ENCODE measurements at regions not wholly inside any gene's neighbourhood (a gene's known extent, or its start where the extent isn't known, plus 50 kb on each side); places are given as distances from the start of the nearest gene placed in this dataset.

DNA sequence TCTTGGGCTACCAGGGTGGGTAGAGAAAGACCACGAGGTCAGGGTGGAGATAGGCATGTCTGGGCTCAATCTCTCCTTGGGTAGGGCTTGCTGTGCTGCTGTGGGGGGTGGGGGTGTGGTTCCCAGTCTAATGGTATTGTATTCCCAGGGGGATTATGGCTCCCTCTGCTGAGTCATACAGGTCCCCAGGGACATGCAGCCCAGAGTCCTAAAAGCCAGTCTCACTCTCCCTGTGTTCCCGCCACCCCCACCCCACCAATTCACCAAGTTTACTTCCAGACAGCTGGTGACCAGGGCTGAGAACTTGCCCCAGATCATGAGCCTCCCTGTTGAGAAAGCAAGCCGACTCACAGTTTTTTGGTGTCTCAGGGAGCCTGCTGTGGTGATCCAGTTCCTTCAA is 367.6 kb downstream of the C12orf75 start:
- Histone ChIP-seq H2AK5ac (ENCODE audit: low read length) (no peak overlapping the region), H3K27ac (ENCODE audit: low read depth, low read length) (no peak overlapping the region), H3K14ac (ENCODE audit: low read length) (no peak overlapping the region), H3K79me2 (ENCODE audit: control insufficient read depth, insufficient read depth, low read length, poor library complexity) (no peaks in the 10 kb centered on the region), H3K36me3 (ENCODE audit: control insufficient read depth in 1 of 2, insufficient read depth in 2 of 2, low read length in 2 of 2) (no peaks in the 10 kb centered on the region), H3K4me3 (ENCODE audit: low read depth, low read length) (no peak overlapping the region), H4K12ac (ENCODE audit: low read depth, low read length) (no peak overlapping the region), H3K4me1 (ENCODE audit: control insufficient read depth in 1 of 2, insufficient read depth in 2 of 2, low read length in 2 of 2) (no peaks in the 10 kb centered on the region), H3K9me3 (ENCODE audit: insufficient read depth, low read depth, low read length) (no peaks in the 10 kb centered on the region), H2AFZ (ENCODE audit: insufficient read depth, low read length, poor library complexity) (no peak overlapping the region), H3K4ac (ENCODE audit: low read depth, low read length) (no peak overlapping the region), H3K23ac (ENCODE audit: low read length) (no peak overlapping the region), H4K8ac (ENCODE audit: low read depth, low read length) (no peak overlapping the region), H2BK12ac (ENCODE audit: low read length) (no peak overlapping the region), H4K91ac (ENCODE audit: low read depth, low read length) (no peak overlapping the region), H3K27me3 (ENCODE audit: insufficient read depth, low read length) (no peaks in the 10 kb centered on the region), H2BK120ac (ENCODE audit: insufficient read depth, low read length, poor library complexity) (no peak overlapping the region), H3K18ac (ENCODE audit: low read length) (no peak overlapping the region), H3K79me1 (ENCODE audit: low read length) (no peaks in the 10 kb centered on the region), H3K4me2 (ENCODE audit: low read length) (no peak overlapping the region), H3K9ac (ENCODE audit: low read length) (no peak overlapping the region), H2BK5ac (ENCODE audit: low read depth, low read length, poor library complexity) (no peak overlapping the region)
- no CpG with 5 or more reads among the region's 3 CpGs for WGBS (ENCODE audit: extremely low coverage, insufficient coverage, insufficient read length)
- no peak for DNase-seq

DNA sequence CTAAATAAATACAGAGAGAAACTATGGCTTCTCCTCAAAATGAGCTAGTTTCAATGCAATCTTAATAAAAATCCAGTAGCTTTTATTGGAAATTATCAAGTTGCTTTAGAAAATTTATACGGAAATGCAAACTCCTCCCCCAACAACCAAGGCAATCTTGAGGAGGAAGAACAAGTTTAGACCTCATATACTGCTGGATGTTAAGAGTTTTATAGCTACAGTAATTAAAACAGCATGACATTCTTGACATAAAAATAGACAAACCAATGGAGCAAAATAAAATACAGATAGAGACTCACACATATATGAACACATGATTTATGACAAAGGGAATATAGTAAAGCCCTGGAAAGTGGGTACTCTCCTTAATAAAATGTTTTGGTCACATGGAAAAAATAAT is 368.7 kb downstream of the C12orf75 start:
- no peaks in the 10 kb centered on the region for H3K79me1 ChIP-seq (ENCODE audit: low read length)
- no peak overlapping the region for H2BK120ac ChIP-seq (ENCODE audit: insufficient read depth, low read length, poor library complexity)
- H4K91ac ChIP-seq (ENCODE audit: low read depth, low read length): no peak overlapping the region
- no peak overlapping the region for H4K8ac ChIP-seq (ENCODE audit: low read depth, low read length)
- no peak overlapping the region for H2BK5ac ChIP-seq (ENCODE audit: low read depth, low read length, poor library complexity)
- no peak overlapping the region for H2AFZ ChIP-seq (ENCODE audit: insufficient read depth, low read length, poor library complexity)
- no peaks in the 10 kb centered on the region for H3K36me3 ChIP-seq (ENCODE audit: control insufficient read depth in 1 of 2, insufficient read depth in 2 of 2, low read length in 2 of 2)
- H3K27ac ChIP-seq (ENCODE audit: low read depth, low read length): no peak overlapping the region
- H4K12ac ChIP-seq (ENCODE audit: low read depth, low read length): no peak overlapping the region
- no peaks in the 10 kb centered on the region for H3K79me2 ChIP-seq (ENCODE audit: control insufficient read depth, insufficient read depth, low read length, poor library complexity)
- H2AK5ac ChIP-seq (ENCODE audit: low read length): no peak overlapping the region
- no peak overlapping the region for H3K23ac ChIP-seq (ENCODE audit: low read length)
- H3K18ac ChIP-seq (ENCODE audit: low read length): no peak overlapping the region
- no CpG with 5 or more reads among the region's 1 CpG for WGBS (ENCODE audit: extremely low coverage, insufficient coverage, insufficient read length)
- H3K4me2 ChIP-seq (ENCODE audit: low read length): no peak overlapping the region
- peaks cover 0 to 2% of the 10 kb centered on the region in 2 experiments for H3K4me1 ChIP-seq (ENCODE audit: control insufficient read depth in 1 of 2, insufficient read depth in 2 of 2, low read length in 2 of 2)
- no peak overlapping the region for H3K4me3 ChIP-seq (ENCODE audit: low read depth, low read length)
- H3K27me3 ChIP-seq (ENCODE audit: insufficient read depth, low read length): no peaks in the 10 kb centered on the region
- no peak overlapping the region for H3K14ac ChIP-seq (ENCODE audit: low read length)
- DNase-seq: no peak
- no peak overlapping the region for H2BK12ac ChIP-seq (ENCODE audit: low read length)
- no peaks in the 10 kb centered on the region for H3K9me3 ChIP-seq (ENCODE audit: insufficient read depth, low read depth, low read length)
- H3K4ac ChIP-seq (ENCODE audit: low read depth, low read length): no peak overlapping the region
- no peak overlapping the region for H3K9ac ChIP-seq (ENCODE audit: low read length)

DNA sequence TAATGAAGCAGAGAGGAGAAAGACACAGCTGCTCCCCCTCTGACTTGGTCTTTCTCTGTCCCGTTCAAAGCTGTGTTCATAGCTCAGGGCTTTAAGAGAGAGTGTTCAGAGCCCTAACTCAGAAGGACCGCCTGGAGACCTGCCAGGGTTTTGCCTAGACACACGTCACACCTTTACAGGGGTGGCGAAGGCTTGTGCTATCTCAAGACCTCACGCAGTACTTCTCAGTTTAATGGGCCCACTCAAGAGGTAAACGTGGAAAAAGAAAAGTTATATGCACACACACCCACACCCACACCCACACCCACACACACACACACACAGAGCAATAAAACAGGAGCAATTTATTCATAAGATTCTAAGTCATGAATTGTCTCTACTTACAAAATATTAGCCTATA is 374.3 kb downstream of the C12orf75 start:
- Histone ChIP-seq H4K12ac (ENCODE audit: low read depth, low read length) (no peak overlapping the region), H2AK5ac (ENCODE audit: low read length) (no peak overlapping the region), H3K18ac (ENCODE audit: low read length) (no peak overlapping the region), H2BK5ac (ENCODE audit: low read depth, low read length, poor library complexity) (no peak overlapping the region), H4K8ac (ENCODE audit: low read depth, low read length) (no peak overlapping the region), H3K9ac (ENCODE audit: low read length) (no peak overlapping the region), H3K79me2 (ENCODE audit: control insufficient read depth, insufficient read depth, low read length, poor library complexity) (peaks cover 3% of the 10 kb centered on the region), H3K23ac (ENCODE audit: low read length) (no peak overlapping the region), H2BK120ac (ENCODE audit: insufficient read depth, low read length, poor library complexity) (peak overlapping the region; percentile 8), H3K36me3 (ENCODE audit: control insufficient read depth in 1 of 2, insufficient read depth in 2 of 2, low read length in 2 of 2) (no peaks in the 10 kb centered on the region), H3K27me3 (ENCODE audit: insufficient read depth, low read length) (no peaks in the 10 kb centered on the region), H4K91ac (ENCODE audit: low read depth, low read length) (no peak overlapping the region), H3K4me1 (ENCODE audit: control insufficient read depth in 1 of 2, insufficient read depth in 2 of 2, low read length in 2 of 2) (peaks cover 12 to 14% of the 10 kb centered on the region in 2 experiments), H3K27ac (ENCODE audit: low read depth, low read length) (no peak overlapping the region), H2AFZ (ENCODE audit: insufficient read depth, low read length, poor library complexity) (no peak overlapping the region), H2BK12ac (ENCODE audit: low read length) (peak overlapping the region; percentile 78), H3K4me3 (ENCODE audit: low read depth, low read length) (no peak overlapping the region), H3K9me3 (ENCODE audit: insufficient read depth, low read depth, low read length) (no peaks in the 10 kb centered on the region), H3K4me2 (ENCODE audit: low read length) (no peak overlapping the region), H3K79me1 (ENCODE audit: low read length) (peaks cover 17% of the 10 kb centered on the region), H3K14ac (ENCODE audit: low read length) (peak overlapping the region; percentile 11), H3K4ac (ENCODE audit: low read depth, low read length) (no peak overlapping the region)
- DNase-seq: no peak
- no CpG with 5 or more reads among the region's 6 CpGs for WGBS (ENCODE audit: extremely low coverage, insufficient coverage, insufficient read length)

DNA sequence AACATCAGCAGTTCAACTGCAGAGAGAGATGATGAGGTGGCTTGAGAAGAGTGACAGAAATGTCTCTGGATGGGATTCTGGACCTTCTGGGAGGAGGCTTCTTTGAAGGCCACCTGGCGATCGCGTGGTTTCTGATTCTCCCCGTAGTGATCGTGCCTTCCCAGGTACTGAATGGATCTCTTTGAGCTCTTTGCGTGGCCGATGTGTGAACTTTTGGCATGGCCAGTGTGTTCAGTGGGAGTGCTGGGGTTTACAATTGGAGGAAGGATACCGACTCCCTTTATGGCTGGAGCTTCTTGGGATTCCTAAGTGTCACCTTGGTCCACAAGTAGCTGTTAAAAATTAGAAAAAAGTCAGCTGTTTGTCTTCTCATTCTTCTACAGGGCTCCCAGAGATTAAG is 374.7 kb downstream of the C12orf75 start:
- peaks cover 3% of the 10 kb centered on the region for H3K79me2 ChIP-seq (ENCODE audit: control insufficient read depth, insufficient read depth, low read length, poor library complexity)
- H4K12ac ChIP-seq (ENCODE audit: low read depth, low read length): no peak overlapping the region
- peak overlapping the region; percentile 97 for H2BK12ac ChIP-seq (ENCODE audit: low read length)
- peaks cover 12 to 14% of the 10 kb centered on the region in 2 experiments for H3K4me1 ChIP-seq (ENCODE audit: control insufficient read depth in 1 of 2, insufficient read depth in 2 of 2, low read length in 2 of 2)
- H3K27me3 ChIP-seq (ENCODE audit: insufficient read depth, low read length): no peaks in the 10 kb centered on the region
- no peak overlapping the region for H3K4me2 ChIP-seq (ENCODE audit: low read length)
- no peak overlapping the region for H3K4me3 ChIP-seq (ENCODE audit: low read depth, low read length)
- H3K14ac ChIP-seq (ENCODE audit: low read length): peak overlapping the region; percentile 87
- H3K23ac ChIP-seq (ENCODE audit: low read length): no peak overlapping the region
- H2BK5ac ChIP-seq (ENCODE audit: low read depth, low read length, poor library complexity): no peak overlapping the region
- peak overlapping the region; percentile 94 for H2BK120ac ChIP-seq (ENCODE audit: insufficient read depth, low read length, poor library complexity)
- no peak for DNase-seq
- H3K9ac ChIP-seq (ENCODE audit: low read length): no peak overlapping the region
- H4K91ac ChIP-seq (ENCODE audit: low read depth, low read length): peak overlapping the region; percentile 78
- peak overlapping the region; percentile 71 for H2AK5ac ChIP-seq (ENCODE audit: low read length)
- H3K27ac ChIP-seq (ENCODE audit: low read depth, low read length): no peak overlapping the region
- peaks cover 17% of the 10 kb centered on the region for H3K79me1 ChIP-seq (ENCODE audit: low read length)
- H3K9me3 ChIP-seq (ENCODE audit: insufficient read depth, low read depth, low read length): no peaks in the 10 kb centered on the region
- H4K8ac ChIP-seq (ENCODE audit: low read depth, low read length): peak overlapping the region; percentile 54
- no CpG with 5 or more reads among the region's 8 CpGs for WGBS (ENCODE audit: extremely low coverage, insufficient coverage, insufficient read length)
- no peak overlapping the region for H3K4ac ChIP-seq (ENCODE audit: low read depth, low read length)
- peak overlapping the region; percentile 35 for H3K18ac ChIP-seq (ENCODE audit: low read length)
- no peaks in the 10 kb centered on the region for H3K36me3 ChIP-seq (ENCODE audit: control insufficient read depth in 1 of 2, insufficient read depth in 2 of 2, low read length in 2 of 2)
- H2AFZ ChIP-seq (ENCODE audit: insufficient read depth, low read length, poor library complexity): no peak overlapping the region
